ENCODE measurements at regions not wholly inside any gene's neighbourhood (a gene's known extent, or its start where the extent isn't known, plus 50 kb on each side); places are given as distances from the start of the nearest gene placed in this dataset.
"Not testable (repeated sequence)": the region's sequence is repeated elsewhere in the genome, so short reads cannot be mapped to it uniquely, and the experiment has no call there.

DNA sequence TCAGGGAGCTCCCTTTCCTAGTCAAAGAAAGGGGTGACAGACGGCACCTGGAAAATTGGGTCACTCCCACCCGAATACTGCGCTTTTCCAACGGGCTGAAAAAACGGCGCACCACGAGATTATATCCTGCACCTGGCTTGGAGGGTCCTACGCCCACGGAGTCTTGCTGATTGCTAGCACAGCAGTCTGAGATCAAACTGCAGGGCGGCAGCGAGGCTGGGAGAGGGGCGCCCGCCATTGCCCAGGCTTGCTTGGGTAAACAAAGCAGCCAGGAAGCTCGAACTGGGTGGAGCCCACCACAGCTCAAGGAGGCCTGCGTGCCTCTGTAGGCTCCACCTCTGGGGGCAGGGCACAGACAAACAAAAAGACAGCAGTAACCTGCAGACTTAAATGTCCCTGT is 580.5 kb downstream of the RAB28 start:
- H3K23me2 ChIP-seq (ENCODE audit: low read depth, low read length); H3K23ac ChIP-seq (ENCODE audit: insufficient read length); H2AFZ ChIP-seq (ENCODE audit: low read length); DNase-seq (ENCODE audit: low read depth in 1 of 2, low spot score in 2 of 2); H3K79me1 ChIP-seq (ENCODE audit: low read depth, low read length); H3K36me3 ChIP-seq (ENCODE audit: control insufficient read depth in 2 of 4, insufficient read depth in 4 of 4, low read length in 3 of 4); H3K18ac ChIP-seq (ENCODE audit: extremely low read depth, low read length); H4K5ac ChIP-seq (ENCODE audit: insufficient read length, low read depth, low read length); H2BK5ac ChIP-seq (ENCODE audit: low read depth, low read length); H4K91ac ChIP-seq (replicated peaks; ENCODE audit: insufficient read length, low read length); H4K20me1 ChIP-seq (replicated peaks in 1 of 2; ENCODE audit: control insufficient read depth in 1 of 2, insufficient read depth in 2 of 2, low read length in 2 of 2); CTCF ChIA-PET (ENCODE audit: partially characterized antibody); H2BK120ac ChIP-seq (replicated peaks; ENCODE audit: low read depth, low read length); H3K9me3 ChIP-seq (ENCODE audit: insufficient read depth in 2 of 2, low read depth in 1 of 2, low read length in 1 of 2); H3K4me3 ChIP-seq (ENCODE audit: extremely low read depth in 1 of 4, insufficient read depth in 2 of 4, low read depth in 3 of 4, low read length in 4 of 4); H4K8ac ChIP-seq (ENCODE audit: extremely low read depth, insufficient read depth, low read length); FAIRE-seq; H3K4me2 ChIP-seq (ENCODE audit: insufficient read depth in 1 of 2, low read depth in 2 of 2, low read length in 2 of 2); H3K56ac ChIP-seq (replicated peaks; ENCODE audit: insufficient read length, low read depth, low read length); H3K27ac ChIP-seq (ENCODE audit: low read depth, low read length); H3K79me2 ChIP-seq (ENCODE audit: control insufficient read depth in 1 of 2, insufficient read depth in 2 of 2, low read length in 2 of 2); H3K27me3 ChIP-seq (replicated peaks in 1 of 4; ENCODE audit: control insufficient read depth in 3 of 4, extremely low read depth in 1 of 4, insufficient read depth in 3 of 4, low read length in 3 of 4); H2BK15ac ChIP-seq (ENCODE audit: low read length); H3K14ac ChIP-seq (ENCODE audit: insufficient read length); H3K4me1 ChIP-seq (replicated peaks in 1 of 4; ENCODE audit: control insufficient read depth in 3 of 4, insufficient read depth in 4 of 4, low read length in 3 of 4); H2AK5ac ChIP-seq (ENCODE audit: low read depth, low read length); POLR2A ChIA-PET (ENCODE audit: partially characterized antibody); H3K4ac ChIP-seq (replicated peaks; ENCODE audit: insufficient read length, low read depth, low read length); H2BK20ac ChIP-seq (ENCODE audit: low read length); H2BK12ac ChIP-seq (ENCODE audit: low read depth, low read length); H3K9ac ChIP-seq (replicated peaks in 1 of 4; ENCODE audit: extremely low read depth in 1 of 4, low read depth in 3 of 4, low read length in 3 of 4): not testable (repeated sequence)
- WGBS, 2 experiments (ENCODE audit: extremely low coverage in 1 of 2, insufficient coverage in 1 of 2, insufficient read length in 1 of 2, insufficient replicate concordance in 2 of 2, low coverage in 1 of 2, low lambda C conversion rate in 2 of 2, missing lambda C conversion rate in 1 of 2), result 80% methylated on average over 7 of the region's 15 CpGs; no CpG with 5 or more reads in 1 of the 2 experiments
